ENCODE measurements at regions not wholly inside any gene's neighbourhood (a gene's known extent, or its start where the extent isn't known, plus 50 kb on each side); places are given as distances from the start of the nearest gene placed in this dataset.

GRCh38 chr7:118642396-118642795, 417.9 kb downstream of the ANKRD7 start:
- no peak overlapping the region for H3K4me3 ChIP-seq (ENCODE audit: control insufficient read depth, low read depth, low read length)
- DNase-seq (ENCODE audit: low read depth), result no peak
- no peak for TF ChIP-seq CTCF (conservative IDR thresholded peaks at IDR 0.05; ENCODE audit: control insufficient read depth, insufficient read depth, low read depth, low read length)

GRCh38 chr7:118644346-118644745, 419.8 kb downstream of the ANKRD7 start:
- DNase-seq (ENCODE audit: low read depth), result no peak
- no peak overlapping the region for H3K4me3 ChIP-seq (ENCODE audit: control insufficient read depth, low read depth, low read length)
- no peak for TF ChIP-seq CTCF (conservative IDR thresholded peaks at IDR 0.05; ENCODE audit: control insufficient read depth, insufficient read depth, low read depth, low read length)

- H3K4me3 ChIP-seq (ENCODE audit: control insufficient read depth, low read depth, low read length), result no peak overlapping the region
- TF ChIP-seq CTCF (conservative IDR thresholded peaks at IDR 0.05; ENCODE audit: control insufficient read depth, insufficient read depth, low read depth, low read length), result no peak
- DNase-seq (ENCODE audit: low read depth), result no peak
These were observed 423.5 kb downstream of the ANKRD7 start for GRCh38 chr7:118648002-118648401.

GRCh38 chr7:118657391-118658005, 433.0 kb downstream of the ANKRD7 start:
- TF ChIP-seq CTCF (conservative IDR thresholded peaks at IDR 0.05; ENCODE audit: control insufficient read depth, insufficient read depth, low read depth, low read length), result no peak
- no peak for DNase-seq (ENCODE audit: low read depth)
- H3K4me3 ChIP-seq (ENCODE audit: control insufficient read depth, low read depth, low read length), result no peak overlapping the region

- no peak for DNase-seq (ENCODE audit: low read depth)
- H3K4me3 ChIP-seq (ENCODE audit: control insufficient read depth, low read depth, low read length), result no peak overlapping the region
- no peak for TF ChIP-seq CTCF (conservative IDR thresholded peaks at IDR 0.05; ENCODE audit: control insufficient read depth, insufficient read depth, low read depth, low read length)
These were observed 437.8 kb downstream of the ANKRD7 start for GRCh38 chr7:118662266-118662665.

GRCh38 chr7:118664498-118664897, 440.0 kb downstream of the ANKRD7 start:
- TF ChIP-seq CTCF (conservative IDR thresholded peaks at IDR 0.05; ENCODE audit: control insufficient read depth, insufficient read depth, low read depth, low read length), result no peak
- DNase-seq (ENCODE audit: low read depth), result no peak
- H3K4me3 ChIP-seq (ENCODE audit: control insufficient read depth, low read depth, low read length), result no peak overlapping the region

GRCh38 chr7:118671149-118671548, 446.6 kb downstream of the ANKRD7 start:
- DNase-seq (ENCODE audit: low read depth), result no peak

More at GRCh38 chr7:118671149-118671548, 446.6 kb downstream of the ANKRD7 start:
- H3K4me3 ChIP-seq (ENCODE audit: control insufficient read depth, low read depth, low read length), result no peak overlapping the region
- no peak for TF ChIP-seq CTCF (conservative IDR thresholded peaks at IDR 0.05; ENCODE audit: control insufficient read depth, insufficient read depth, low read depth, low read length)

All from fibroblast of mammary gland (primary cell).